A172 (cell line): ENCODE measurements at regions not wholly inside any gene's neighbourhood (a gene's known extent, or its start where the extent isn't known, plus 50 kb on each side); places are given as distances from the start of the nearest gene placed in this dataset.
"Not testable (repeated sequence)": the region's sequence is repeated elsewhere in the genome, so short reads cannot be mapped to it uniquely, and the experiment has no call there.

Experiments
- DNase-seq: peaks from one replicate; pipeline ENCODE4 v3.0.0-alpha.2; 2015; ENCODE audit warnings: low spot score

DNA sequence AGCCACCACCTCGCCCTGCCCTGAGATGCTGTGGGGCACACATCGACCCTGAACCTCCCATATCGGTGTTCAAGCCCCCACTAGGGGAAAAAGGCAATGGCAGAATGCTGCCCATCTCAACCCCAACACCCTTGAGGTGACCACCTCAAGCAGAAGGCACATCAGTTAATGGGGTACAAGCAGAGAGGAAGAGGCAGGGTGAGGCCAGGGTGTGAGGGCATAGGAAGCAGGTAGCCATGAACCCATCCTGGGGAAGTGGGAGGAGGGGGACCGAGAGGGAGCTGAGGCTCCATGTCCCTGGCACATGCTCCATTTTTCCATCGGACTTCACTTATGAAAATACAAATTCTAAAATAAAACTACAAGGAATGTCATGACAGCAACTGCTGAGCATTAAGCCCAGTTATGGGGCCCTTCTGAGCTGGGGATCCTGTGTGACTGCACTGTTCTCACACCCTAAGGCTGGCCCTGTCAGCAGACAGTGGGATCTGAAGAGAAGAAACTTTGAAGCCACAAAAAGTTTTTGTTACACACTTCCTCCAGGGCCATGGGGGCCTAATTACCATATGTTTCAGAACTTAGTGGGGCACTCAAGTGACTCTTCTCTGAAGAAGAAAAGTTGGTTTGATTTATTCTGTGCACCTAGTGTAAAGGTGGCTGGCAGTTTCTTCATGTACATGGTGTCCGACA, 68.2 kb upstream of the FAM241A start:
- no peak for DNase-seq

DNA sequence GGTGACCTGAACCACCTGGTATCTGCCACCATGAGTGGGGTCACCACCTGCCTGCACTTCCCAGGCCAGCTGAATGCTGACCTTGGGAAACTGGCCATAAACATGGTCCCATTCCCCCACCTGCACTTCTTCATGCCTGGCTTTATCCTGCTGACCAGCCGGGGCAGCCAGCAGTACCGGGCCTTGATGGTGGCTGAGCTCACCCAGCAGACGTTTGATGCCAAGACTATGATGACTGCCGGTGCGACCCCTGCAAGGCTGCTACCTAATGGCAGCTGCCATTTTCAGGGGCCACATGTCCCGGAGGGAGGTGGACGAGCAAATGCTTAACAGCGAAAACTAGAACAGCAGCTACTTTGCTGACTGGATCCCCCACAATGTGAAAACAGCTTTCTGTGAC, 67.5 kb upstream of the FAM241A start:
- no peak for DNase-seq

DNA sequence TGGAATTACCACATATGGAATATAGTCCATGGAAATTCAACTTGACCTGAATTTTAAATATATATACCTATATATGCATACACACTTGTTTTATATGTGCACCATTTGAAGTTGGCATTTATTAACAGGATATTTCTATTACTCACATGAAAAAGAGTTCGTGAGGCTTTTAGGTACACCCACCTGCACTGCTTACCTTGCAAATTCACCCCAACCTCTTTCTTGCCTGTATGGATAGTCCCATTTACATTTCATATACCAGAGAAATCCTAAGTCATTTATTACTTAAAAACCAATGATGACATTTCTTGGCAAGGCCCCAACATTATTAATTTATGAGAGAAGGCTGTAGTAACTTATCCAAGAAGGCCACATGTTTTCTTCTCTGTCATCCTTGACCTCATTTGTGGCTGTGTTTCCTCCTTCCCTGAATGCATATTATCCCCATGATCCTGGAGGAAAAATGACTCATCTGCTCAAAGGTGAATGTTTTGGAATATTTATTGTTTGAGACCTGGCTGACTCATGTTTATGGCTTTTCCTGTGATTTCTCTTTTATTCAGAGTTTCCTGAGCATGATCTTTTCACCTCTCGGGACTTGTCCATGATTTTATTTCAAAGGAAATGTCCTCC, 62.2 kb upstream of the FAM241A start:
- peak; percentile 95 for DNase-seq

DNA sequence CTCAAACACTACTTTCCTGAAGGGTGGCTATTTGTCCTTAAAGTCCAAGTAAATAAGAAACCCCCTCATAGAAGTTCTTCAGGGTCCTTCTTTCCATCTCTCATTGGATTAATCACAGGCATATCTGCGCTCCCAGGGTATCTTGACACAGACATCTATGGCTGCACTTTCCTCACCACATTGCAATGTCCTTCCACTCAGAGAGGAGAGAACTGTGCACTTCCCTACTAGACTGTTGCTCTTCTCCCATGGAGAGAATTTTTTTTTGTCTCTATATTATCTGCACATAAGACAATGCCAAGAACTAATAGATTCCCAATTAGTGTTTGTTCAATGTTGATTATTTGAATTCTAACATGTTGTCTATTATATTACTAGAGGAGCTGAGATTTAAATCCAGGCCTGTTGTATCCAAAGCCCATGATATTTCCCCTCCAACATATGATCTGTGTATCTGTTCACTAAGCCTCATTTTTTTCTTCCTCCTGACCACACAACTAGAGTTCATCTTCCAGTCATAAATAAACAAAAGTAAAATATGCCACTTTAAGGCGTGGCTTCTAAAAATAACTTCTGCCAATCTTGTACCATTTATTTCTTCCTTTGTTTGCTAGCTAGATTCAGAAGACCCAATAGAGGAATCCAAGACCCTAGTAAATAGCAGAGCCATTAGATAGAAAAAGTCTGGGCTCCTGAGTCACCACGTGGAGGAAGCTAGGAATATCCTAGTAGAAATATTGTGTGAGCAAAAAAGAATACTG, 61.5 kb upstream of the FAM241A start:
- DNase-seq: peak; percentile 54

DNA sequence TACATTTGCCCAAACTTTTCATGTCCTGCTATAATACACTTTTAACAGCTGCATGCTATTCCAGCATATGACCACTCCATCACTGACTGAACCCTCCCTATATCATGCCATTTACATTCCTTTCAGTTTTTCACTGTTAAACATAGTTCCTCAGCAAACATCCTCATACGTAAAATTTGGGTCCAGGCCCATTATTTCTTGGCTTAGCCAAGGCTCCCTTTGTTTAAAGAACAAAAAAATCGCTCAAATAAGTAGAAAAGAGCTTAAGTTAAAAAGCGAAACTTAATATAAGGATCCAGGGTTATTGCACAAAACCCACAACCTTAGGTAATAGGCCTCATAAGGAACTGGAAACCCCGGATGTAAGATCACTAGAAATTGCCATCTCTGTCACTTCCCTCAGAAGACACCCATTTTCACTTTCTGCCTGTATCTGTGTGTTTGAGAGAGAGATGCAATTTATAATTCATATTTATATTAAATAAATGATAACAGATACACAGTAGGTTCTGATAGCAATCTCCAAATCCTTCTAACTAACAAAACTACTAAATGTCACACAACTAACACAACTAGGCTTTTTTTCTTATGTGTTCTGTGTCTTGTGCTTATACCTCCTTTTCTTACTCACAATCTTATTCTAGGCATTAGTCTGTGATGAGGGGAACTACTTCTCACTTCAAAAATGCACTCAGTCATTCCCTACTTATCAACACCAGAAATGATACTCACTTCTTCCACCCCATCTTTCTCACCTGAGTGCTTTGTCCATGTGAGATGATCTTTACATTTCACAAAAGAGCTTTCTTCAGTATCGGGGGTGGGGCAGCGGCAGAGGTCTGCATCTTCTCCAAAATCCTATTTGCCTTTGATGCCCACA, 59.9 kb upstream of the FAM241A start:
- DNase-seq: no peak

DNA sequence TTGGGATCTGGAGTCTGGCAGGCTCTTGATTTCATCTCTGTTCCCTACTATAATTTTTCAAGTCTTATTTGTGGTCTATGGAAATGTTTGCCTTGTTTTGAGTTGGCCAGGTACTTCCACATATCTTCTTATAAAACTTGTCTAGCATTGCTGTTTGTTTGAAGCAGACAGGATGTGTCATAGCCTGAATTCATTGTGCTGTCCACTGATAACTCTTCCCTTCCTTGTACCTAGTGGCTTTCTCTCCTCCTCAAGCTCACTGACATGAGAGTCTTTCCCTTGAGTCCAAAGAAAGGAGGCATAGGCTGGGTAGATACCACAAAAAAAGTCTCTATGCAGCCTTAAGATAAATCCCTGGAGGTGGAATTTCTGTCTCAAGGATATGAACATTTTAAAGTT, 59.2 kb upstream of the FAM241A start:
- no peak for DNase-seq

DNA sequence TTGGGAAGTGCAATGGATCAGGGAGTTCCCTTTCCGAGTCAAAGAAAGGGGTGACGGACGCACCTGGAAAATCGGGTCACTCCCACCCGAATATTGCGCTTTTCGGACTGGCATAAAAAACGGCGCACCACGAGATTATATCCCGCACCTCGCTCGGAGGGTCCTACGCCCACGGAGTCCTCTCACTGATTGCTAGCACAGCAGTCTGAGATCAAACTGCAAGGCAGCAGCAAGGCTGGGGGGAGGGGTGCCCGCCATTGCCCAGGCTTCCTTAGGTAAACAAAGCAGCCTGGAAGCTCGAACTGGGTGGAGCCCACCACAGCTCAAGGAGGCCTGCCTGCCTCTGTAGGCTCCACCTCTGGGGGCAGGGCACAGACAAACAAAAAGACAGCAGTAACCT, 58.6 kb upstream of the FAM241A start:
- DNase-seq: not testable (repeated sequence)

DNA sequence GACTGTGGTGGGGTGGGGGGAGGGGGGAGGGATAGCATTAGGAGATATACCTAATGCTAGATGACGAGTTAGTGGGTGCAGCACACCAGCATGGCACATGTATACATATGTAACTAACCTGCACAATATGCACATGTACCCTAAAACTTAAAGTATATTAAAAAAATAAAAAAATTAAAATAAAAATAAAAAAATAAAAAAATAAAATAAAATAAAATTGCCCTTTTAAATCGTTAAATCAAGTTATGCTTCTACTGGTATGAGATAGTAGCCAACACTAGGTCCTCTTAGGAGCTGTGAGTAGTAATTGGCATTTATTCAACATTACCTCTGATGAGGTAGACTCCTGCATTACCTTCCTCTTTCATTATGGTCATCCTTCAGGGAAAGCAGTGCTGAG, 52.9 kb upstream of the FAM241A start:
- not testable (repeated sequence) for DNase-seq

DNA sequence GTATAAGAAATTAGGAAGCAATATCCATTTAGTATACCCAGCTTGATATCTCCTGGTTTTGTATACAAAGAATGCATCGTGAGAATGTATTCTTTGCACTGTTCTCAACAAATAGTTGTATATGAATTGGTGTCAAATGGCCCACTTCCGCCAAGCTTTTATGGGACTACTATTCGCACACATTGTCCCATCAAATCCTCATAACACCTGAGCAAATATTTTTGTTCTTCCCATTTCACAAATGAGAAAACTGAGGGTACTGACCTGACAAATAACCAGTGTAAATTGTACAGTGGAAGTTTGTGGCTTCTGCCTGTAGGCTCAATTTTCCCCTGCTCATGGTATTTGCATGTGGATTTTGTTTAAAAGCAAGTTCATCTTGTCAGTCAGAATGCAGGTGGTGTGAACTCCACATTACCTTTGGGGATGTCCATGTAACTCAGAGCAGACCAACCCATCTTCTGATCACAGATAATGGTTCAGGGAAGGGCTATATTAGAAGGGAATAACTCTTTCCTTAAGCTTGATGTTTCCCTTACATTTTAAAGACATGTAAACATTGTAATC, 51.5 kb upstream of the FAM241A start:
- no peak for DNase-seq

DNA sequence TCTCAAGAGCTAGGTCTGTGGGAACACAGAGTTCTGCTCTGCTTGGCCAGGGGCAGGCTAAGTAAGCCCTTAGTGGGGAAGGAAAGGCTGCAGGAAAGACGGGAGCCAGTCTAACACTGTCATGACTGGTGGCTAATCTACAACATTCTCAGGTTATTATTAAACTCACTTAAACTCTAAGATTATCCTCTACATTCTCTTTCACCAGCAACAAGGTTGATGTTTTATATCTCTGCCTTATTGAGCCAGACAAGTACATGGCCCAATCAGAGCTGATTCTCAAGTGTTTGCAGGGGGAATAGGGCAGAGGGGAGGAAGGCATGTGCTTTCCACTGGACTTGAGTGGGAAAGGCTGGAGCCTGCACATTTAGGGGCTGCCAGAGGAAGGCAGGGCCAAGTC, 50.9 kb upstream of the FAM241A start:
- no peak for DNase-seq
